ENCODE measurements at regions not wholly inside any gene's neighbourhood (a gene's known extent, or its start where the extent isn't known, plus 50 kb on each side); places are given as distances from the start of the nearest gene placed in this dataset.

- TF ChIP-seq CTCF (IDR thresholded peaks at IDR 0.05): no peak
- no peak for TF ChIP-seq EZH2 (IDR thresholded peaks at IDR 0.05)
These were observed 133.7 kb upstream of the SETBP1 start for GRCh38 chr18:44546954-44547353.

Data from neural progenitor cell (in vitro differentiated cells).